PC-9 (cell line): ENCODE measurements at regions not wholly inside any gene's neighbourhood (a gene's known extent, or its start where the extent isn't known, plus 50 kb on each side); places are given as distances from the start of the nearest gene placed in this dataset.

Source experiments
- BruUV-seq: library from RNA; stranded (reverse); fragments of 400-500 nt; replicated peaks from 2 replicates; lab custom pipeline; 2021; lab: Mats Ljungman, UMichigan
- CTCF ChIA-PET: fragments of 300-600 bp; sonication (Branson Sonifier 250); formaldehyde crosslinking; loops from one replicate; lab custom pipeline; 2022; ENCODE audit warnings: antibody characterized with exemption; lab: Charles Lee
- POLR2A ChIA-PET: fragments of 300-600 bp; sonication (Branson Sonifier 250); formaldehyde crosslinking; loops from one replicate; lab custom pipeline; 2022; ENCODE audit warnings: antibody characterized with exemption; ENCODE audit not compliant: unreplicated experiment; lab: Charles Lee
- DNase-seq, 2 experiments: peaks; one replicate each; pipeline versions ENCODE4 v3.0.0 to v3.0.0-alpha.2; 2015 to 2022; ENCODE audit warnings: mixed read lengths in 1 of 2
- H2AFZ ChIP-seq: fragments of 200-600 bp; sonication (generic); 2 replicates; pipeline ENCODE4 v1.8.1; 2017; ENCODE audit warnings: antibody characterized with exemption
- H3F3A ChIP-seq: fragments of 200-600 bp; sonication (generic); 2 replicates; pipeline ENCODE4 v1.8.1; 2017; ENCODE audit warnings: antibody characterized with exemption, mild to moderate bottlenecking, low read depth; ENCODE audit not compliant: insufficient read depth
- H3K27ac ChIP-seq: fragments of 200-600 bp; sonication (generic); 2 replicates; pipeline ENCODE4 v1.6.1; 2016; ENCODE audit warnings: mixed run types
- H3K27me3 ChIP-seq: fragments of 200-600 bp; sonication (generic); 2 replicates; pipeline ENCODE4 v1.6.1; 2016; ENCODE audit warnings: low read depth, mixed run types; ENCODE audit not compliant: insufficient read depth
- H3K36me3 ChIP-seq: fragments of 200-600 bp; sonication (generic); 2 replicates; pipeline ENCODE4 v1.6.1; 2016; ENCODE audit warnings: low read depth, mixed run types
- H3K4me1 ChIP-seq: fragments of 200-600 bp; sonication (generic); replicated peaks from 2 replicates; pipeline ENCODE4 v1.6.1; 2016; ENCODE audit warnings: mixed run types; ENCODE audit not compliant: insufficient read depth
- H3K4me2 ChIP-seq: fragments of 200-600 bp; sonication (generic); 2 replicates; pipeline ENCODE4 v1.6.1; 2017; ENCODE audit warnings: mixed run types
- H3K4me3 ChIP-seq: fragments of 200-600 bp; sonication (generic); 2 replicates; pipeline ENCODE4 v1.6.1; 2016; ENCODE audit warnings: mixed run types
- H3K79me2 ChIP-seq: fragments of 200-600 bp; sonication (generic); 2 replicates; pipeline ENCODE4 v1.6.1; 2017; ENCODE audit warnings: low read depth, mixed run types
- H3K9me2 ChIP-seq: fragments of 200-600 bp; sonication (generic); 2 replicates; pipeline ENCODE4 v1.8.1; 2017; ENCODE audit warnings: mild to moderate bottlenecking; ENCODE audit not compliant: insufficient read depth
- H3K9me3 ChIP-seq: fragments of 200-600 bp; sonication (generic); 2 replicates; pipeline ENCODE4 v1.8.1; 2016; ENCODE audit warnings: low read depth; ENCODE audit not compliant: insufficient read depth
- H4K20me1 ChIP-seq: fragments of 200-600 bp; sonication (generic); 2 replicates; pipeline ENCODE4 v1.8.1; 2017; ENCODE audit not compliant: insufficient read depth
- CTCF ChIP-seq: fragments of 200-600 bp; sonication (generic); conservative IDR thresholded peaks from 2 replicates; pipeline ENCODE4 v1.6.1; 2017; ENCODE audit warnings: mixed run types, antibody characterized with exemption, mild to moderate bottlenecking, moderate library complexity
- EZH2 ChIP-seq: fragments of 200-600 bp; sonication (generic); IDR thresholded peaks from 2 replicates; pipeline ENCODE4 v1.8.0; 2017; ENCODE audit warnings: antibody characterized with exemption, low read depth
- intact Hi-C: fragments of 100-400 bp; cut with micrococcal nuclease; formaldehyde crosslinking; loops from one replicate; pipeline ENCODE4 v1.10.0; 2022; ENCODE audit not compliant: unreplicated experiment

- DNase-seq = no peak
- H3K36me3 ChIP-seq = no peaks in the 10 kb centered on the region
- H3K9me3 ChIP-seq = no peaks in the 10 kb centered on the region
- H2AFZ ChIP-seq = no peak overlapping the region
- intact Hi-C loops = no loop called here
- H3K9me2 ChIP-seq = no peaks in the 10 kb centered on the region
- H3K4me2 ChIP-seq = no peak overlapping the region
- POLR2A ChIA-PET = no interaction called here
- H4K20me1 ChIP-seq = no peaks in the 10 kb centered on the region
- CTCF ChIA-PET = no interaction called here
- BruUV-seq = no TSS peak
- H3K79me2 ChIP-seq = no peaks in the 10 kb centered on the region
- no peaks in the 10 kb centered on the region for H3K4me1 ChIP-seq
- no peak overlapping the region for H3K27ac ChIP-seq
- no peak overlapping the region for H3K4me3 ChIP-seq
- no peak for TF ChIP-seq EZH2
- no peak for TF ChIP-seq CTCF
- peaks cover 69% of the 10 kb centered on the region for H3K27me3 ChIP-seq
- H3F3A ChIP-seq = no peaks in the 10 kb centered on the region
Observed at GRCh38 chr20:60359010-60359409, 400.8 kb downstream of the CDH26 start.

GRCh38 chr20:60361761-60362395, 403.7 kb downstream of the CDH26 start:
- H3K9me3 ChIP-seq = no peaks in the 10 kb centered on the region
- H3K27me3 ChIP-seq = peaks cover 88% of the 10 kb centered on the region
- TF ChIP-seq EZH2 = no peak
- no peak for TF ChIP-seq CTCF
- intact Hi-C loops = no loop called here
- H3K36me3 ChIP-seq = no peaks in the 10 kb centered on the region
- H4K20me1 ChIP-seq = no peaks in the 10 kb centered on the region
- no peak overlapping the region for H3K4me3 ChIP-seq
- CTCF ChIA-PET = no interaction called here
- DNase-seq = no peak
- no peak overlapping the region for H3K4me2 ChIP-seq
- no peaks in the 10 kb centered on the region for H3K9me2 ChIP-seq
- H3K4me1 ChIP-seq = no peaks in the 10 kb centered on the region
- POLR2A ChIA-PET = no interaction called here
- H3K79me2 ChIP-seq = no peaks in the 10 kb centered on the region
- BruUV-seq = no TSS peak
- no peak overlapping the region for H3K27ac ChIP-seq
- no peak overlapping the region for H2AFZ ChIP-seq
- H3F3A ChIP-seq = no peaks in the 10 kb centered on the region

GRCh38 chr20:60362531-60362930, 404.3 kb downstream of the CDH26 start:
- Histone ChIP-seq H3K27me3 (peaks cover 91% of the 10 kb centered on the region), H3F3A (no peaks in the 10 kb centered on the region), H4K20me1 (no peaks in the 10 kb centered on the region), H3K9me2 (no peaks in the 10 kb centered on the region), H3K79me2 (no peaks in the 10 kb centered on the region), H2AFZ (no peak overlapping the region), H3K4me2 (no peak overlapping the region), H3K36me3 (no peaks in the 10 kb centered on the region), H3K4me1 (no peaks in the 10 kb centered on the region), H3K27ac (no peak overlapping the region), H3K4me3 (no peak overlapping the region), H3K9me3 (no peaks in the 10 kb centered on the region)
- intact Hi-C loops = no loop called here
- CTCF ChIA-PET = no interaction called here
- no peak for DNase-seq
- TF ChIP-seq CTCF = no peak
- no peak for TF ChIP-seq EZH2
- POLR2A ChIA-PET = no interaction called here
- no TSS peak for BruUV-seq
